Choroid plexus epithelial cell (primary cell): ENCODE measurements at regions not wholly inside any gene's neighbourhood (a gene's known extent, or its start where the extent isn't known, plus 50 kb on each side); places are given as distances from the start of the nearest gene placed in this dataset.

Source experiments
- DNase-seq: peaks from one replicate; pipeline ENCODE4 v3.0.0-alpha.2; 2010; ENCODE audit warnings: low read depth
- H3K4me3 ChIP-seq: 2 replicates; pipeline ENCODE4 v1.5.1; 2011; ENCODE audit warnings: low read depth, mild to moderate bottlenecking, control low read depth, low read length, moderate library complexity
- TF ChIP-seq, protein P1 (sequence below): conservative IDR thresholded peaks from 2 replicates; pipeline ENCODE4 v1.5.1; 2011; ENCODE audit warnings: low read depth, mild to moderate bottlenecking, control low read depth, inconsistent platforms, low read length, moderate library complexity

DNA sequence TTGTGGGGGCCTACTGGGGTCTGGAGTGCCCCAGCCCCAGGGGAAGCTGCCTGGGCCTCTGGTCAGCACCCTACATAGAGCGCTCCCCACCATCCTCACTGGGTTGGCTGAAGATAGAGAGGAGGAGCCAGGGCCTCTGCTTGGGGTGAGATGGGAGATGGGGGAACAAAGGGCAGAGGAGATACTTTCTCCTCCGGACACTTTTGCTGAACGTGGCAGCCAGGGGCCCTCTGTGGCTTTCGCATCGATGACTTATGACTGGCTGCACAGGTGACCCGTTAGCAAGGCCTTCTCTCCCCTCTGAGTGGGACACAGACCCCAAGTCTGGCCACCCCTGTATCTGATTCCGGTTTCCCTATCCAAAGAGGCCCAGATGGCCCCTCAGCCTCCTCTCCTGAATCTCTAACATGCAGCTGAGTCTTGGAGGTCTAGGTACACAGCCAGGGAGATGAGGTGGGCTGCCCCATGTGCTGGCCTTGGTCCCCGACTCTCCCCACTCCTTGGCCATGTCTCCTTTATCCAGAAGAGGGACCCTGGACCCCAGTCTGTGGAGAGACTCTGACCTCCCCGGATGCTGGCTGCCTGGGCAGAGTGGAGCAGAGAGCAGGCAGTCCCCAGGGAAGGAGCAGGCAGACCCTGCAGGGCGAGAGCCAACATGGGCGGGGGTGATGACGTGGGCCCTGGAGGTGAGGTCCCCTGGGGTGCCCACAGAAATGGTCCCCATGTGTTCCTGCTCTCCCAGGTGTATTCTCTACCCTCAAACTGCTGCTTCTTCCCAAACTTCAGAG, 59.3 kb upstream of the NECTIN1 start:
- H3K4me3 ChIP-seq, result no peak overlapping the region
- TF ChIP-seq, protein P1, sequence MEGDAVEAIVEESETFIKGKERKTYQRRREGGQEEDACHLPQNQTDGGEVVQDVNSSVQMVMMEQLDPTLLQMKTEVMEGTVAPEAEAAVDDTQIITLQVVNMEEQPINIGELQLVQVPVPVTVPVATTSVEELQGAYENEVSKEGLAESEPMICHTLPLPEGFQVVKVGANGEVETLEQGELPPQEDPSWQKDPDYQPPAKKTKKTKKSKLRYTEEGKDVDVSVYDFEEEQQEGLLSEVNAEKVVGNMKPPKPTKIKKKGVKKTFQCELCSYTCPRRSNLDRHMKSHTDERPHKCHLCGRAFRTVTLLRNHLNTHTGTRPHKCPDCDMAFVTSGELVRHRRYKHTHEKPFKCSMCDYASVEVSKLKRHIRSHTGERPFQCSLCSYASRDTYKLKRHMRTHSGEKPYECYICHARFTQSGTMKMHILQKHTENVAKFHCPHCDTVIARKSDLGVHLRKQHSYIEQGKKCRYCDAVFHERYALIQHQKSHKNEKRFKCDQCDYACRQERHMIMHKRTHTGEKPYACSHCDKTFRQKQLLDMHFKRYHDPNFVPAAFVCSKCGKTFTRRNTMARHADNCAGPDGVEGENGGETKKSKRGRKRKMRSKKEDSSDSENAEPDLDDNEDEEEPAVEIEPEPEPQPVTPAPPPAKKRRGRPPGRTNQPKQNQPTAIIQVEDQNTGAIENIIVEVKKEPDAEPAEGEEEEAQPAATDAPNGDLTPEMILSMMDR, result no peak
- DNase-seq, result no peak

DNA sequence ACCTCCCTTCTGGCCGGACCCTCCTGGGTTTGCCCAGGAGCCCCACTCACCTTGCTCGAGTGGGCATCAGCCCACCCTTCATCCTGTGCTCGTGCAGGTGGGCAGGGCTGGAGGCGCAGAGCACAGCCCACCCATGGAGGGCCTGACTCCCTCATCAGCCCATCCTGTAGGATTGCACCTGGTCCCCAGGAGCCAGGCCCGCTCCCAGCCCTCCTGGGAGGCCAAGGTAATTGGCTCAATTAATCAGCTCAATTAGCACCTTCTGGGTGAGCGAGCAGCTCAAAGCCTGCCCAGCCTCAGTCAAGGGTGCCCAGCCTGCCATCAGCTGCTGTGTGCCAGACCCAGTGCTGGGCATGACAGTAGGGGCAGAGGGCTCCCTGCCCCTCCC, 58.1 kb upstream of the NECTIN1 start:
- no peak for DNase-seq
- H3K4me3 ChIP-seq, result no peak overlapping the region
- TF ChIP-seq, protein P1, result no peak

DNA sequence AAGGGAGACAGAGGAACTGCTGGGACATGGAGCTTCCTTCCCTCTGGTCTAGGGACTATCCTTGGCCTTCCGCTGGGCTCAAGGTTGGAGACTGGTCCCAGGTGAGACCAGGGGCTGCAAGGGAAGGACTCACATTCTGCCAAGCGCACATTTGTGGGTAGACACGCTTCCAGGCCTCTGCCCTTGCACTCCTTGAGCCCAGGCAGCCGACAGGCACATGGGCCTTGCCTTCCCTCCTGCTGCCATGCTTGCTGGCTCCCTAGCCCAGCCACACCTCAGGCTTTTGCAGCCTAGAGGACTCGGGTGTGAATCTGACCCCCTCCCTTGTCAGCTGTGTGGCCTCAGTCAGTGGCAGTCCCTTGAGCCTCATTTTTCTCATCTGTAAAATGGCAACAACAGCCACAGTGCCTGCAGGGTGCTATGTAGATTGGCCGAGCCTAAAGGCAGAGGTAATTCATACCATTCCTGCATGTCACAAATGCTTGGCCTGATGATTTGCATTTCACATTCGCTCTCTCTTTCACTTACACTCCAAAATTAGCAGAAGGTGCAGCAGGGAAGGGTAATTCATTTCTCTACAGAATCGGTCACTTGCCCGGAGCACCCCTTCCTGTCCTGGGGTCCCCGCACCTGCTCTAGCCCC, 57.6 kb upstream of the NECTIN1 start:
- DNase-seq, result no peak
- no peak overlapping the region for H3K4me3 ChIP-seq
- TF ChIP-seq, protein P1, result no peak

DNA sequence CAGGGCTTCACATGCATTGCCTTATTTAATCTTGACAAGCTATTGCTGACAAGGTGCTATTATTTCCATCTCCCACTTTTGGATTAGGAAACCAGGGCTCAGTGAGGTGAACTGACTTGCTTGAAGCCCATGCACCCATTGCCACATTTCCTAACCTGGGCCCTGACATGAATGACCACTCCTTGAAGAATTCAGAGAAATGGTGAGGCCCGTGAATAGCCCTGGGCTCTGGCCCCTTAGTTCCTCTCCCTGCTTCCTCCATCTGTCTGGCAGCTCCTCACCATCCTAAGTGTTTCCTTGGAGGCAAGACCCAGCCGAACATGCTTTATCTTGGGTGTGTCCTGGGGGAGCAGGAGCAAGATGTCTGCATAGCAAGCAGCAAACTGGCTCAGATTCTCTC, 56.1 kb upstream of the NECTIN1 start:
- no peak for DNase-seq
- TF ChIP-seq, protein P1, result no peak
- no peak overlapping the region for H3K4me3 ChIP-seq

DNA sequence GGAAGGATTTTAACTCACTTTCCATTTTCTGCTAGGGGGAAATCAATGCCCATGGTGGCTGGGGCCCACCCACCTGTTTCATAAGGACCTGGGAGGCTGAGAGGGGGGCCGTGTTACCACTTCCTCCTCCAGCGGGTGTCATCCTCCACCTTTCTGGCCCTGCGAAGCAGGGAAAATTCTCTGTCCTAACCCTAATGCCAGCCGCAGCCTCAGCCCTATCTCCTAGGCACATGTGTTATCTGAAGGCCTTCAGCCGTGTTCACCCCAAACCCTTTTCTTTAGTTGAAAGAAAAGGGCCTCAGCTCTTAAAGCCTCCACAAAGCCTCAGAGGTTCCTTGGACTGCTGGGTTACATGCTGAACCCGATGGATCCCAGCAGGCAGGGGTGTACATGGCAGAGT, 55.4 kb upstream of the NECTIN1 start:
- H3K4me3 ChIP-seq, result no peak overlapping the region
- TF ChIP-seq, protein P1, result no peak
- no peak for DNase-seq

DNA sequence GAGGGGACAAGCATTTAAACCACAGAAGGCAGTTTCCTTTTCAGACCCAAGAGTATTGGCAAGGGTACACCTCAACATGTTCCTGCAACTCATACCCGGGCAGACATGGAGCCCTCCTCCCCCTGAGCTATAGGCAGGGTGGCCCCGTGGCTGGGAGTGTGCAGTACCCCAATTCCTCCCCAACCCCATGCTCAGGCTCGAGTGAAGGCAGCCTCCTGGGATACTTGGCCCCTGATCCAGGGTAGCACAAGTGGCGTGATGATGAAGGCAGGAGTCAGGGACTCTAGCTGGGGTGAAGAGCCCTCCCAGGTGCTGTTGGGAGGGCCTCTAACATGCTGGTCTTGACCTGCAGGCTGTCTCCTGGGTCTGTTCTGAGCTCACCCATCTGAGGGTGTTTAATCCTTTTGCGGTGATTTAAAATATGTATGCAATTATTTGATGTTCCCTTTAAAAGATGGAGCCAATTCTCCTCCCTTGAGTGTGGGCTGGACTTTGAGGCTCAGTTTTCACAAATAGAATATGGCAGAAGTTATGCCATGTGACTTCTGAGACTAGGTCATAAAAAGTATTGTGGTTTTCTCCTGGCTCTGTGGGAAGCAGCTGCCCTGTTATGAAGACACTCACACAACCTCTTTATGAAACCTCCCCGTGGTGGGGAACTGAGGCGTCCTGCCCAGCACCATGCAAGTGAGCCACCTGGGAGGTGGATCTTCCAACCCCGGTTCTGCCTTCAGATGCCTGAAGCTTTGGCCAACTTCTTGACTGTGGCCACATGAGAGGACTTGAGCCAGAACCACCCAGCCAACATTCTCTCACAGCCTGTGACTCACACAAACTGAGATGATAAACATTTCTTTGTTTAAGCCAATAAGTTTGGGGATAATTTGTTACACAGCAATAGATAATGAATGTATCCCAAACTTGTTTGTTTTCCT, 54.7 kb upstream of the NECTIN1 start:
- DNase-seq, result peak; percentile 33
- no peak overlapping the region for H3K4me3 ChIP-seq
- TF ChIP-seq, protein P1, result no peak
